Thoracic aorta (tissue), 2 donors: ENCODE measurements at regions not wholly inside any gene's neighbourhood (a gene's known extent, or its start where the extent isn't known, plus 50 kb on each side); places are given as distances from the start of the nearest gene placed in this dataset.

Experiments used
- ATAC-seq: fragments of 150-250 bp; one replicate; pipeline ENCODE4 v1.8.0; 2017; ENCODE audit warnings: low read depth; ENCODE audit not compliant: insufficient number of reproducible peaks, low FRiP score
- DNase-seq: peaks from one replicate; pipeline ENCODE4 v3.0.0-alpha.2; 2020; ENCODE audit warnings: low spot score
- H3K27ac ChIP-seq, 2 donors: fragments of 200-600 bp; sonication (generic); 1 replicate in 1 of 2; 2 replicates in 1 of 2; pipeline ENCODE4 v1.5.1; 2016; ENCODE audit warnings: mild to moderate bottlenecking in 2 of 2, moderate library complexity in 2 of 2
- H3K27me3 ChIP-seq: fragments of 200-600 bp; sonication (generic); replicated peaks from 2 replicates; pipeline ENCODE4 v1.6.0; 2016; ENCODE audit warnings: mild to moderate bottlenecking; ENCODE audit not compliant: insufficient read depth
- H3K36me3 ChIP-seq: fragments of 200-600 bp; sonication (generic); one replicate; pipeline ENCODE4 v1.5.1; 2016
- H3K4me1 ChIP-seq, 2 donors: fragments of 200-600 bp; sonication (generic); 1 replicate in 1 of 2; 2 replicates in 1 of 2; pipeline versions ENCODE4 v1.5.1 to v1.6.0; 2016; ENCODE audit warnings: low read depth in 2 of 2, mild to moderate bottlenecking in 1 of 2; ENCODE audit not compliant: control insufficient read depth in 1 of 2
- H3K4me3 ChIP-seq: fragments of 200-600 bp; sonication (generic); 2 replicates; pipeline ENCODE4 v1.5.1; 2016; ENCODE audit warnings: mild to moderate bottlenecking
- H3K9me3 ChIP-seq: fragments of 200-600 bp; sonication (generic); 2 replicates; pipeline ENCODE4 v1.5.1; 2016
- CTCF ChIP-seq: fragments of 200-600 bp; sonication (generic); IDR thresholded peaks from one replicate; pipeline ENCODE4 v1.5.1; 2019; ENCODE audit warnings: antibody characterized with exemption

- Histone ChIP-seq H3K27me3 (no peaks in the 10 kb centered on the region), H3K4me3 (no peak overlapping the region), H3K4me1 (peaks cover 7 to 37% of the 10 kb centered on the region in 2 donors), H3K9me3 (no peaks in the 10 kb centered on the region), H3K36me3 (no peaks in the 10 kb centered on the region), H3K27ac (no peak overlapping the region)
- no peak for DNase-seq
- TF ChIP-seq CTCF, result no peak
- ATAC-seq, result no peak
These were observed 432.6 kb downstream of the TNS3 start for GRCh38 chr7:47149208-47149839.

- H3K4me1 ChIP-seq, result peaks cover 7 to 37% of the 10 kb centered on the region in 2 donors
- H3K27ac ChIP-seq, result no peak overlapping the region
- DNase-seq (no peak), ATAC-seq (no peak)
- H3K36me3 ChIP-seq, result no peaks in the 10 kb centered on the region
- no peaks in the 10 kb centered on the region for H3K9me3 ChIP-seq
- H3K27me3 ChIP-seq, result no peaks in the 10 kb centered on the region
- no peak for TF ChIP-seq CTCF
- H3K4me3 ChIP-seq, result no peak overlapping the region
These were observed 433.2 kb downstream of the TNS3 start for GRCh38 chr7:47148536-47149207.

- H3K4me1 ChIP-seq, result peaks cover 5 to 31% of the 10 kb centered on the region in 2 donors
These were observed 434.7 kb downstream of the TNS3 start for GRCh38 chr7:47147213-47147631.

GRCh38 chr7:47145982-47146381 is 435.9 kb downstream of the TNS3 start:
- Histone ChIP-seq H3K27ac (no peak overlapping the region), H3K4me3 (no peak overlapping the region), H3K36me3 (no peaks in the 10 kb centered on the region), H3K27me3 (no peaks in the 10 kb centered on the region), H3K4me1 (peaks cover 5 to 31% of the 10 kb centered on the region in 2 donors), H3K9me3 (no peaks in the 10 kb centered on the region)
- TF ChIP-seq CTCF, result no peak
- ATAC-seq (no peak), DNase-seq (no peak)

More at GRCh38 chr7:47147213-47147631, 434.7 kb downstream of the TNS3 start:
- Histone ChIP-seq H3K27ac (no peak overlapping the region), H3K27me3 (no peaks in the 10 kb centered on the region), H3K4me3 (no peak overlapping the region), H3K9me3 (no peaks in the 10 kb centered on the region), H3K36me3 (no peaks in the 10 kb centered on the region)
- DNase-seq (no peak), ATAC-seq (no peak)
- TF ChIP-seq CTCF, result no peak

- DNase-seq (no peak), ATAC-seq (no peak)
- no peaks in the 10 kb centered on the region for H3K27me3 ChIP-seq
- TF ChIP-seq CTCF, result no peak
- peaks cover 5 to 31% of the 10 kb centered on the region in 2 donors for H3K4me1 ChIP-seq
- H3K36me3 ChIP-seq, result no peaks in the 10 kb centered on the region
- H3K4me3 ChIP-seq, result no peak overlapping the region
- no peaks in the 10 kb centered on the region for H3K9me3 ChIP-seq
- H3K27ac ChIP-seq, result no peak overlapping the region
These were observed 436.7 kb downstream of the TNS3 start for GRCh38 chr7:47145186-47145725.
